ENCODE measurements at regions not wholly inside any gene's neighbourhood (a gene's known extent, or its start where the extent isn't known, plus 50 kb on each side); places are given as distances from the start of the nearest gene placed in this dataset.

DNA sequence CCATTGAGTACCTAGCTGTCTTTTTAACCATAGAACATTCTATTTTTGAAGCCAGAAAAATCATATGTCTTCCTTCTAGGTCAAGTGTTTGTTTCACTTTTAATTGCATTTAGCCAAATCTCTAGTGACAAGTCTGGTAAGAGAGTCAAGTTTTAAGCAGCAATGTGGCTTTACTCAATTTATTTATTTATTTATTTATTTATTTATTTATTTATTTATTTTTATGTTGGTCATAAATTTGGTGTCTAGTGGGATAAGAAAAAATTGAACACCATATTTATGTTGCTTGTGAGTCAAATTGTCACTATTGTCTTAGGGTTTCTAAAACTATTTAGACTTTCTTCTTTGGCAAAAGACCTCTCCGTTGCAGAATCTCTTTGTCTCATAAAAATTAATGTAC is 174.5 kb upstream of the BCHE start:
- TF ChIP-seq POLR2A (IDR thresholded peaks at IDR 0.05) (no peak), POLR2AphosphoS5 (IDR thresholded peaks at IDR 0.05; ENCODE audit: insufficient read depth in 1 of 2, low read depth in 1 of 2) (no peak)
- TF ChIP-seq, protein P1, sequence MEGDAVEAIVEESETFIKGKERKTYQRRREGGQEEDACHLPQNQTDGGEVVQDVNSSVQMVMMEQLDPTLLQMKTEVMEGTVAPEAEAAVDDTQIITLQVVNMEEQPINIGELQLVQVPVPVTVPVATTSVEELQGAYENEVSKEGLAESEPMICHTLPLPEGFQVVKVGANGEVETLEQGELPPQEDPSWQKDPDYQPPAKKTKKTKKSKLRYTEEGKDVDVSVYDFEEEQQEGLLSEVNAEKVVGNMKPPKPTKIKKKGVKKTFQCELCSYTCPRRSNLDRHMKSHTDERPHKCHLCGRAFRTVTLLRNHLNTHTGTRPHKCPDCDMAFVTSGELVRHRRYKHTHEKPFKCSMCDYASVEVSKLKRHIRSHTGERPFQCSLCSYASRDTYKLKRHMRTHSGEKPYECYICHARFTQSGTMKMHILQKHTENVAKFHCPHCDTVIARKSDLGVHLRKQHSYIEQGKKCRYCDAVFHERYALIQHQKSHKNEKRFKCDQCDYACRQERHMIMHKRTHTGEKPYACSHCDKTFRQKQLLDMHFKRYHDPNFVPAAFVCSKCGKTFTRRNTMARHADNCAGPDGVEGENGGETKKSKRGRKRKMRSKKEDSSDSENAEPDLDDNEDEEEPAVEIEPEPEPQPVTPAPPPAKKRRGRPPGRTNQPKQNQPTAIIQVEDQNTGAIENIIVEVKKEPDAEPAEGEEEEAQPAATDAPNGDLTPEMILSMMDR (IDR thresholded peaks at IDR 0.05) = no peak
- H3K27ac ChIP-seq = no peak overlapping the region
- no peak for DNase-seq (ENCODE audit: extremely low spot score in 2 of 2)
- intact Hi-C loops (cut with DNase I) = no loop called here
- H3K36me3 ChIP-seq = no peaks in the 10 kb centered on the region
- no peaks in the 10 kb centered on the region for H3K27me3 ChIP-seq
- no peak overlapping the region for H3K4me3 ChIP-seq
- H3K9me3 ChIP-seq = no peaks in the 10 kb centered on the region
- no peaks in the 10 kb centered on the region for H3K4me1 ChIP-seq

DNA sequence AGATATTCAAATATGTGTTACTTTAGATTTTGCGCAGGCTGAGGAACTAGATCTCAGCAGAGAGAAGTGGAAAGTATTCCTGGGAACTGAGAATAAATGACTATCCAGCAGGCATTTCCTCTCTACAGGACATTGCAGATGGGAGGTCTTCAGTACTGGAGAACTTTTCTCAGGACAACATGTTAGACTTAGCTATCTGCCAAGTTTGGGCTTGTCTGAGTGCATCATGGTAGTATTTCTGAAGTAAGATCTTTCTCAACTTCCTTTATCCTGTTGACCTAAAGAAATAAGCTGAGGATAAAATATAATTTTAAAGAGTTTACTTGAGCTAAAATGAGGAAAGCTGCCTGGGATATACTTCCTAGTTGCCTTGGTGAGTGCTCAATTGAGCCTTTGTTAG is 167.9 kb upstream of the BCHE start:
- intact Hi-C loops (cut with DNase I) = no loop called here
- no peaks in the 10 kb centered on the region for H3K9me3 ChIP-seq
- no peak overlapping the region for H3K4me3 ChIP-seq
- H3K27me3 ChIP-seq = no peaks in the 10 kb centered on the region
- no peaks in the 10 kb centered on the region for H3K36me3 ChIP-seq
- no peak overlapping the region for H3K27ac ChIP-seq
- no peak for DNase-seq (ENCODE audit: extremely low spot score in 2 of 2)
- no peaks in the 10 kb centered on the region for H3K4me1 ChIP-seq
- TF ChIP-seq POLR2A (IDR thresholded peaks at IDR 0.05) (no peak), POLR2AphosphoS5 (IDR thresholded peaks at IDR 0.05; ENCODE audit: insufficient read depth in 1 of 2, low read depth in 1 of 2) (no peak)
- TF ChIP-seq, protein P1 (IDR thresholded peaks at IDR 0.05) = no peak

DNA sequence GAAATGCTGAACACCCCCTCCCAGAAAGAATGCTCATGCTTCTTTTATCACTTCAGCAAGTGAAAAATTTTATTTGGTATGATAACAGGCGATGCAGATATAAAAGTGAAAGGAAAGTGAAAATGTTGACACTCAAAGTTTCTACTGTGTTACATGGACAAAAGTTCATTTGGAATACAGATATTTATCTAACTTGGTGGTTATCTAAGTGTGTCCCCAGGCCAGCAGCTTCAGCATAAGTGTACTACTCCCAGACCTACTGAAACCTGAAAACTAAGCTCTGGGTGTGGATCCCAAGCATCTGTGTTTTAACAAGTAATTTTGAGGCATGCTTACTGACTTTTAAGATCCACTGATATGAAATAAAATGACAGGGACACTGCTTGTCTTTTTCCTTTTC is 157.1 kb upstream of the BCHE start:
- DNase-seq (ENCODE audit: extremely low spot score in 2 of 2) = no peak
- no peak overlapping the region for H3K27ac ChIP-seq
- intact Hi-C loops (cut with DNase I) = no loop called here
- H3K4me1 ChIP-seq = no peaks in the 10 kb centered on the region
- H3K9me3 ChIP-seq = no peaks in the 10 kb centered on the region
- H3K4me3 ChIP-seq = no peak overlapping the region
- H3K27me3 ChIP-seq = no peaks in the 10 kb centered on the region
- TF ChIP-seq POLR2AphosphoS5 (IDR thresholded peaks at IDR 0.05; ENCODE audit: insufficient read depth in 1 of 2, low read depth in 1 of 2) (no peak), POLR2A (IDR thresholded peaks at IDR 0.05) (no peak)
- TF ChIP-seq, protein P1 (IDR thresholded peaks at IDR 0.05) = no peak
- no peaks in the 10 kb centered on the region for H3K36me3 ChIP-seq

DNA sequence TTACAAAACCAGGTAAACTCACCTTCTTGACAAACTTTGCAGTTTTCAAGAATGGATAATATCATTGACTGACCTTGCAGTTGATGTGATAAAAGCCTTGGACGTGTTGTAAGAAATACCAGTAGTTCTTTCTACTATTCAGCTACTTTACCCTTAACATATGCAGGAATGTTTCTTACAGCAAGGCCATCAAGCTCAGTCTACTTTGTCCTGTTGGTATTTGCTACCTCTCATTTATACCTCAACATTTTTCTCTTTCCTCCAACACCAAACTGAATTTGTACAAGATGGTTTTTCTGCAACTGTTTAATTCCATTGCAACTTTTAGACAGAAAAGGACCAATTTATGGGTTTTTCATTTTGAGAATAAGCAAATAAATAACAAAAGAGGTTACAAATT is 147.4 kb upstream of the BCHE start:
- intact Hi-C loops (cut with DNase I) = no loop called here

DNA sequence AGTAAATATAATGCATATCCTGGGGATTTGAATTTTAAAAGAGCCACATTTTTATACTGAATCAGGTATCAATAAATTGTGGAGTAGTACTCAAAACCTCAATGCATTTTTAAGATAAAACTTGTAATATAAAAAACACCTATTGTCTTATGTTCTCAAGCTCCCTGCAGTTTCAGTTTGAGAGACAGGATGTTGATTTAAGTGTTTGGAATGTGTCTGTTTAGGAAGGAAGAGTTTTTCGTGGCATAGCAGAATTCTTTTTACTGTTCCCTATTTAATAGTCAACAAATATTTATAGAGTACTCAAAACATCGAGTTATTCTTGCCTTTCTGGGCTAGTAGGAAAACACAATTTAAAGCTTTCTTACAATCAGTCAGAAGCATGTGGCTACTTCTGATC is 146.1 kb upstream of the BCHE start:
- H3K36me3 ChIP-seq = no peaks in the 10 kb centered on the region
- TF ChIP-seq POLR2AphosphoS5 (IDR thresholded peaks at IDR 0.05; ENCODE audit: insufficient read depth in 1 of 2, low read depth in 1 of 2) (no peak), POLR2A (IDR thresholded peaks at IDR 0.05) (no peak)
- TF ChIP-seq, protein P1 (IDR thresholded peaks at IDR 0.05) = no peak
- H3K27ac ChIP-seq = no peak overlapping the region
- no peaks in the 10 kb centered on the region for H3K27me3 ChIP-seq
- DNase-seq (ENCODE audit: extremely low spot score in 2 of 2) = no peak
- no peaks in the 10 kb centered on the region for H3K9me3 ChIP-seq
- no peaks in the 10 kb centered on the region for H3K4me1 ChIP-seq
- H3K4me3 ChIP-seq = no peak overlapping the region
- intact Hi-C loops (cut with DNase I) = no loop called here

More for the DNA sequence above, 147.4 kb upstream of the BCHE start:
- no peaks in the 10 kb centered on the region for H3K4me1 ChIP-seq
- H3K27me3 ChIP-seq = no peaks in the 10 kb centered on the region
- no peaks in the 10 kb centered on the region for H3K9me3 ChIP-seq
- no peak overlapping the region for H3K4me3 ChIP-seq
- no peak for TF ChIP-seq POLR2AphosphoS5 (IDR thresholded peaks at IDR 0.05; ENCODE audit: insufficient read depth in 1 of 2, low read depth in 1 of 2)
- TF ChIP-seq POLR2A (IDR thresholded peaks at IDR 0.05) = no peak
- TF ChIP-seq, protein P1 (IDR thresholded peaks at IDR 0.05) = no peak
- H3K36me3 ChIP-seq = no peaks in the 10 kb centered on the region
- H3K27ac ChIP-seq = no peak overlapping the region
- DNase-seq (ENCODE audit: extremely low spot score in 2 of 2) = no peak

Data from vagina (tissue), 2 donors.